HFF-Myc (cell line): ENCODE measurements at regions not wholly inside any gene's neighbourhood (a gene's known extent, or its start where the extent isn't known, plus 50 kb on each side); places are given as distances from the start of the nearest gene placed in this dataset.
"Not testable (repeated sequence)": the region's sequence is repeated elsewhere in the genome, so short reads cannot be mapped to it uniquely, and the experiment has no call there.

Source experiments
- DNase-seq: peaks from one replicate; pipeline ENCODE4 v3.0.0-alpha.2; 2011; ENCODE audit warnings: low read depth; ENCODE audit errors: extremely low read depth
- H3K4me3 ChIP-seq: replicated peaks from 2 replicates; pipeline ENCODE4 v1.5.1; 2011; ENCODE audit warnings: low read depth, mild to moderate bottlenecking, control low read depth, low read length
- CTCF ChIP-seq: IDR thresholded peaks from 2 replicates; pipeline ENCODE4 v1.5.1; 2012; ENCODE audit warnings: mild to moderate bottlenecking, low read depth, low read length, control low read depth; ENCODE audit errors: missing control alignments

GRCh38 chr6:56875961-56876360 is 78.9 kb upstream of the BEND6 start:
- DNase-seq: no peak
- no peak for TF ChIP-seq CTCF
- no peak overlapping the region for H3K4me3 ChIP-seq

DNA sequence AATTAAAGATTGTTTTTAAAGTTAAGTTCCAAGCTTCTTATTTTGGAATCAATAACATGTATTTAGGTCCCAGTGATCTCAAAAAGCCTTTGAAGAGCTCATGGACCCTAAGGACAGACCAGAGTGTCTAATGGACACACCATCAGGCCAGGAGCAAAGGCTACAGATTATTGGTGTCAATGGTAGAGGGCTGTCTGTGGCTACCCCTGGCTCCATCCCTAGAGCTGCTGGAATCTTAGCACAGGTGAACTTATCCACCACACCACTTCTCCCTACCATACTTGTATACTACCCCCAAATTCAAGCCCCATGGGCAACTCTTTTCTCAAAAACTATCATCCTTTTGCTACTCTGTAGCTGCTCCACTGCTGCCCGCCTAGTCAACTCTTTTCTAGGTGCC is 79.4 kb upstream of the BEND6 start:
- DNase-seq: no peak
- TF ChIP-seq CTCF: no peak
- no peak overlapping the region for H3K4me3 ChIP-seq

GRCh38 chr6:56874328-56874727 is 80.6 kb upstream of the BEND6 start:
- no peak for TF ChIP-seq CTCF
- H3K4me3 ChIP-seq: no peak overlapping the region
- no peak for DNase-seq

- DNase-seq, H3K4me3 ChIP-seq: not testable (repeated sequence)
Measured at GRCh38 chr6:56870053-56870452, 84.9 kb upstream of the BEND6 start.

DNA sequence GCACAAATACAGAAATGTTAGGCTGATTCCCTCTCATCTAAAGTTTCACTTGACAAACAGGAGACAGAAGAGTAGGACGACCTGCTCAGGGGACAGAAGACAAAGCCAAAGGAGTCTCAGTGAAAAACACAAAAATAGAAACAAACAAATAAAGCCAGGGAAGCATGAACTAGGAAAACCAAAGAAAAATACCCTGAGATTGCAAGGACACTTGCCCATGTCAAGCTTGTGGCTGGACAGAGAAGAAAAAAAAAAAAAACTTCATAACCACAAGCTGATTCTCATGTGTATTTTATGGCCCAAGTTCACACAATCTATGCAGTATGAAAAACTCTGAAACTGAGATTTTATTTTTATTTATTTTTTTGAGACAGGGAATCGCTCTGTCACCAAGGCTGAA is 85.6 kb upstream of the BEND6 start:
- TF ChIP-seq CTCF: no peak
- H3K4me3 ChIP-seq: no peak overlapping the region
- DNase-seq: no peak

DNA sequence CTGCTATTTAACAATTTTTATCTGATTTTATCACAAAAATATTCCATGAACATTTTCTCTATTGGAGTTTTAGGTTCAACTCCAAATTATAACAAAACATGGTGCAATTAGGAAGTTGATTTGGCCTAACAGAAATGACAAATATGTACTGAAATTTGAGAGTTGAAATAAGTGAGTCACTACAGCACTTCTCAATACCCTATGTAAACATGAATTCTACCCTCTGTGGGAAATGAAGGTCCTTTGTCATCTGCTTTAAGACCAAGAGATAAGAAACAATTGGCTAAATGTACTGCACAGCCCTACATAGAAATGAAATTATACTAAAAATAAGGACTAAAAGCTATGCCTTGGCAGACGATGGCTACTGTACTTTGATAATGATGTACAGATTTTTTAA is 86.2 kb upstream of the BEND6 start:
- no peak overlapping the region for H3K4me3 ChIP-seq
- DNase-seq: no peak
- TF ChIP-seq CTCF: no peak

DNA sequence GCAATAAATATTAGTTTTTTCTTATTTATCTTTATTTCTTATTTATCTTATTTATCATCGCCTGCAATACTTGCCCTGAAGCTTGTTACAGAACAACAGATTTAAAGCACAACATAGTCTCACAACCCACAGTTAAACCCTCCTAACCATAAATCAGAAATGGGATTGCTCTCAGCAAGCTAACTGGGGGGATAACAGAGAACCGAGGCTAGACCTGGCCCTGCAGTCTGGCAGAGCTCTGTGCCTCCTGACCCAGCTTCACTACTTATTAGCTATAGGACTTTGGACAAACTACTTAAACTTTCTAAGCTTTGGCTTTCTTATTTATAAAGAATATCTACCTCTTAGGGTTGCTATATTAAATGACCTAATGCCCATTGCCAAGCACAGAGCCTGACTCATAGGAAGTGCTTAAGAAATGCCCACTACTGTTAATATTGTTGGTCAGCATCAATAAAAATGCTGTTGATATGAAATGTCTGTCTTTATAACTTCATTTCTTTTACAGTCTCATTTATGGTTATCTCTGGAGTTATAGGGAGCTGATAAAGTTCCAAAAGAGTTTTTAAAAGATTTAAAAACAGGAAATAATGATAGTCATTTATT is 87.9 kb upstream of the BEND6 start:
- no peak for DNase-seq
- H3K4me3 ChIP-seq: no peak overlapping the region
- no peak for TF ChIP-seq CTCF
